Ureter (tissue), 1 donor: ENCODE measurements at regions not wholly inside any gene's neighbourhood (a gene's known extent, or its start where the extent isn't known, plus 50 kb on each side); places are given as distances from the start of the nearest gene placed in this dataset.
"Not testable (repeated sequence)": the region's sequence is repeated elsewhere in the genome, so short reads cannot be mapped to it uniquely, and the experiment has no call there.

Experiments used
- DNase-seq: peaks from one replicate; pipeline ENCODE4 v3.0.0-alpha.2; 2020; ENCODE audit warnings: low spot score
- donor health status: DM: yes; HTN: yes; CAD: no.

DNA sequence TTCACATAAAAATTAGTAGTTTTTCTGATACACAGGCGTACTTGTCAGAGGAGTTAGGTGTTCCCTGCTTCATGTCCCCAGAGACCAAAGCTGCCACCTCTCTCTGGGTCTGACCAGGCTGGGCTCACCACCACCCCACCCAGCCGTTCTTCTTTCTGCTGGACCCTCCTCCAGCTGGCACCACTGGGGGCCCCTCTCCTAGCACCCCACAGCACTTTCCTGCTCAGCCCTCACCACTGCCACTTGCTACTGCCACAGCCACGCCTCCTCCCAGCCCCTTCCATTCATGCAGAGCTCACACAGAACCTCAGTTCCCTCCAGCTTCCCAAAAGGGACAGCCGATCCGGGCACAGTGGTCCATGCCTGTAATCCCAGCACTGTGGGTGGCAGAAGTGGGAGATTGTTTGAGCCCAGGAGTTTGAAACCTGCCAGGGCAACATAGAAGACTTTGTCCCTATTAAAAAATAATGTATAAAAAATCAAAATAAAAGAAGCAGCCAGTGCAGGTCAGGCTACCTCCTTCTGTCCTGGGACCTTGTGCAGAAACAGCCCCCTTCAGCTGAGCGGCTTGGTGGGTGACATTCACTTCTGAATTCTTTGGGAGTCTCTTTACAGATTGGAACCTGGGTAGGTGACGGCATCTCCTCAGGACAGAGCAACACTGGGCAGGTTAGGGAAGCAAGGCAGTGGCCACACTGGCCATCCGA, 208.3 kb downstream of the TOMM20 start:
- DNase-seq = no peak

DNA sequence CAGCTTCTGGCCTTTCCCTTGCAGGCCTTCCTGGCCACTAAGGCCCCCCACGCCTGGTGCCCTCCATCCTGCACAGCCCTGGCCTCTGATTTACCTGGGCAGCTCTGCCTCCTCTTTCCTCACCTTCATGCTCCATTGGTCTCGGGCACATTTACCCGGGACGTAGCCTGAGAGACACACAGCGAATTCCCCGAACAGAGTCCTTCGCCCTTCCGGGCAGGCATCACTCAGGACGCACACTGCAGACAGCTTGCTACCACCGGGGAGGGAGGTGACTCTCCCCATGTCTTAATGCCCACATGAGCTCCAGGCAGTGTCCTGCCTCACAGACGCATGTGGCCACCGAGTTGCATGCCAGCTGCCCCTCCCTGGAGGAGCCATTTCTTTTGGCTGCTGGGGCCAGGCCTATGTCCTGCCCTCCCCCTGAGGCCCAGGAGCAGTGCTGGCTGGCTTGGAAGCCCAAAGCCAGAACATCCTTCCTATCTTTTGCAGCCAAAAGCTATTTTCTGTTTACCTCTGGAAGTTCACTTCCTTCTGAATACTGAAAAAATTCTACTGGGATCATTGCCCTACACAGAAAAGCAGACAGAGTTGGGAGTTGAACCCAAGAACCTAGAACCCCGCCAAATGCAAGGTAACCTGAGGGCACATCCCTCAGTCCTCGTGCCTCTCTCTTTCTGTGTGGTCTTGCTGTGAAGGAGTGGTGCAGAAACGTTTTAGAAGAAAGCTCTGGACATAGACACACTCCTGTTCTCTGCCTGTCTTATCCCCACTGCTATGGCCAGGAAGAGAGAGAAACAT, 209.5 kb downstream of the TOMM20 start:
- no peak for DNase-seq

DNA sequence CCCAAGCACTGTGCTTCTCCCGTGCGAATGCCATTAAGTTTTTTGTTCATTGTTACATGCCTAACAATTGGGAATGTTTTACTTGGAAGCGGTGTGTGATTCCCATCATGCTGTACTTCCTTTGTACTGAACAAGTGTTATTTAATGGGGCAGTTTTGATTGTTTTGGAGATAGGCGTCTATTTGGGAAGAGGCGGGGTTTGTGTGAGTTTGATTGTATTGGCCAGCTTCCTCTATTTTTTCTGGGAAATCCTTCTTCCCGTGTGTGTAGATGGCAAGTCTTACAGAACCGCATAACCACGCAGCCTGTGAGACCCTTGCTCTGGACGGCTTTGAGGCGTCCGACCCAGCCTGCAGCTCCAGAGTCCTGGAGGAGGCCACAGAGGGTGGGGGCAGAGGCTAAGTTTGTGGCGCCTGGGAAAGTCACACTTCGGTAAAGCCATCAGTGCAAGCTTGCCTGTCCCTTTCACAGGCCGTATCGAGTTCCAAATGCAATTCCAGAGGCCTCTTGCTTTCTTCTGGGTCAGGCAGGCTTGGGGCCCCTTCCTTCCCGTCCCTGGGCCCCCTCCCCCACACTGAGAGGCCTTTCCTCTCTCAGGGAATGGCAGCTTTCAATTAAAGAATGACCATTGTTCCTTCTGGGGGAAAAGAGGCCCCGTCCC, 210.3 kb downstream of the TOMM20 start:
- no peak for DNase-seq

DNA sequence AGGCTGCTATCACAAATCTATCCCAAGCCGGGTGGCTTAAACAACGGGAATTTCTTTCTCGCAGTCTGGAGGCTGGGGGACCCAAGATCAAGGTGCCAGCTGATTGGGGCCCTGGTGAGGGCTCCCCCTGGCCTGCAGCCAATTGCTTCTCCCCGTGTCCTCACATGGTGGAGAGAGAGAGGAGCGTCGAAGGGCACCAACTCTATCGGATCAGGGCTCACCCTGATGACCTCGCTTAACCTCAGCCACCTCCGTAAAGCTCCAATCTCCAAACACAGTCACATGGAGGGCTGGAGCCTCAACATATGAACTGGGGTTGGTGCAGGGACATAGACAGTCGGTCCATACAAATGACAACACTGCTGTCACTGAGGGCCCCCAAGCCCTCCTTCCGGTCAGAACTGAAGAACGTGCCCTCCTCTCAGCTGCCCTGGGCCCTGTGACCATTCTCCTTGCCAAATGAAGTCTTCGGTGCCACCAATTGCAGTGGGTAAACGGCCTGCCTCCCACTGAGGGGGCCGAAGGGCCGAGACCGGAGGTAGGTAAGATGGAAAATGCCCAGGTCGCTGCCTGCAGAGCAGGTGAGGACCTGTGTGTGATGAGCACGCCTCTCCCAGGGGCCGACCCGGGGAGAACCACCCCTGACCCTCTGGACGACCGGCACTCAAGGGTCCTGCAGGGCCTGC, 211.0 kb downstream of the TOMM20 start:
- no peak for DNase-seq

DNA sequence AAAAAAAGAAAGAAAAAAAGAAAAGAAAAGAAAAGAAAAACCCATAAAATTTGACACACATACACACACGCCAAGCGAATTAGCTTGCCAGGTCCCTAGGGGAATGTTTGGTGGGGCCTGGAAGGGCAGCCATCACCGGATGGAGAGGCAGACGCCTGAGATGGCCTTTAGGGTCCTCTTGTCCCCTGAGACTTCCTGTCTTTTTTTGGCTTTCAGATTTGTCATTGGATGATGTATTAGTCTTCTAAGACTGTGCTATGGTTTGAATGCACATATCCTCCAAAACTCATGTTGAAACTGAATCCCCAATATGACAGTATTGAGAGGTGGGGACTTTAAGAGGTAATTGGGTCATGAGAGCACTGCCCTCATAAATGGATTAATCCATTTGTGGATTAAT, 211.8 kb downstream of the TOMM20 start:
- DNase-seq = no peak

DNA sequence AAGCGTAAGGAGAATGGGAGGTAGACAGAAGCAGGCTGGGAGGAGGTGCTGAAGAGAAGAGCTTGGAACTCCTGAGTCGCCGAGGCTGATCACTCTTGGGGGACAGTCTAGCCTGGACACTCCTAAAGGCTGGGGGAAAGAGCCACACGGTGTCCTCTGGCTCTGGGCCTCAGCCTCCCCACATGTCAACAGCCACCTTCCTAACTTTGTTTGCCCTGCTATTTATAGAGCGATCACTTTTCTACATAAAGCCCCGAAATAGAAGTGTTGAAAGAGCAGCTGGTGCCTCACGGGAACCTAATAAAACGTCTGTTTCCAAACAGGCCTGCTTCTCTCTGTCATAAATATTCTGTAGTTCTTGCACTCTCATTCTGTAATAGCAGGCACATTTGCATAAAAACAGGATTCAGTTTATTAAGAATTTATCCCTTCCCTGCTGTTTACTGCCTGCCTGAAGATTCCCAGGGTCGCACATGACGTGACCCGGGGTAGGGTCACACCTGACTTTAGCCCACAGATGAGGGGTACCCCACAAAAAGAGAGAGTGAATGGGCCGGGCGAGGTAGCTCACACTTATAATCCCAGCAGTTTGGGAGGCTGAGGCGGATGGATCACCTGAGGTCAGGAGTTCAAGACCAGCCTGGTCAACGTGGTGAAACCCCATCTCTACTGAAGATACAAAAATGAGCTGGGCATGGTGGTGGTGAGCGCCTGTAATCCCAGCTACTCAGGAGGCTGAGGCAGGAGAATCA, 212.5 kb downstream of the TOMM20 start:
- DNase-seq = no peak

DNA sequence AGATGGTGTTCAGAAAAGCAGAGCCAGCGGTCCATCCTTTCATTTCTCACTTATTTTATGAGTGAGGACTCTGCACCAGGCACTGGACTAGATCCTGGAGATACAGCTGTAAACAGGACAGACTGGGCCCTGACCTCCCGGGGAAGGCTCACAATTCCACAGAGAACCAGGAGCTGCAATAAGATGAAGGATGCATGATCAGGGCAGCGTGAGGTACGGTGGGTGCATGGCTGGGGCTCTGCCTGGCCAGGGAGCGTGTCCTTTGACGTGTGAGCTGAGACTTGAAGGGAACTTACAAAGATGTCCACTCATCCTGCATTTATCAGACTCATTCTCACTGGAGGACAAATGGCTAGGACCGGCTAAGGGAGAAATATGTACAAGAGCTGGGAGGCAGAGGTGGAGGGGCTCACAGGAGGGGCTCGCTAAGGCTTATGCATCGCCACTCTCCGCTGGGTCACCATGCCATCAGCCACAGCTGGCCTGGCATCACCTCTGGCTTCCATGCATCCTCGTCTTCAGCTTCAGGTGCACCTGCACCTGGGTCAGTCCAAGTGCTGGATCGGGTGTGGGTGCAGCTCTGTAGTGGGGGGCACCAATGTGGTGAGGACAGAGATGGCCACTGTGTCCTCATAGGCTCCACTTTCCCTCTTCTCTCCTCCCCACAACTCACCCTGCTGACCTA, 213.9 kb downstream of the TOMM20 start:
- DNase-seq = no peak

DNA sequence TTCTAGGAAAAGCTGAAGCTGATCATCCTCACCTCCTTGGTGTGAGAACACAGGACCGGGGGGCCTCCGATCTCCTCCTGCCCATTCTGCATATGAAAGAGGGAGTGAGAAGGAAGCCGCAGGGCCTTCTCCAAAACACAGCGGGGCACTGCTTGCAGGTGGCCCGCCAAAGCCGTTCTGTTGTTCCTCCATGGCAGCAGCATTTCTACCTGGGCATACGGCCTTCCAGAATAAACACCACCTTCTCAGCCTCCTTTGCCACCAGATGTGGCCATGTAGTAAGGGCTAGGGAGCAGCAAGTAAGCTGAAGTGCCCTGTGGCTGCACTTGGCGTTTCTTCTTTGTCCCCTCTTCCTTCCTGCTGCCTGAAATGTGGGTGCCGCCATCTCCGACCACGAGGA, 214.9 kb downstream of the TOMM20 start:
- DNase-seq = no peak

DNA sequence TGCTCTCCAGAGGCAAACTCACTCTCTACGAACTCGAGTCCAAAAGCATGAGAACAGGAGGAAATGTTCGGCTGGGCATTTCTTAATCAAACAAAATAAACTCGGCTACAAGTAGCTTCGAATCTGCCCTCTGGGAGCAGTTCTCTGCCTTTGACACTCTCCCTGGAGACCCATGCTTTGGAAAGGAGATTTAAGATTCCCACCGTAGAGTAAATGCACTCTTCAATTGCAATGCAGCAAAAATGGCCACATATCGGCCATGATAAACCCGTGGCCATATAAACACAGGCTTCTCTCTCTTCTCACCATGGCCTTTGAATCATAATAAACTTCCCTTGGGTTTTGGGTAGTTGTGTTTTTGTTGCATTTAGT, 215.4 kb downstream of the TOMM20 start:
- DNase-seq = no peak

DNA sequence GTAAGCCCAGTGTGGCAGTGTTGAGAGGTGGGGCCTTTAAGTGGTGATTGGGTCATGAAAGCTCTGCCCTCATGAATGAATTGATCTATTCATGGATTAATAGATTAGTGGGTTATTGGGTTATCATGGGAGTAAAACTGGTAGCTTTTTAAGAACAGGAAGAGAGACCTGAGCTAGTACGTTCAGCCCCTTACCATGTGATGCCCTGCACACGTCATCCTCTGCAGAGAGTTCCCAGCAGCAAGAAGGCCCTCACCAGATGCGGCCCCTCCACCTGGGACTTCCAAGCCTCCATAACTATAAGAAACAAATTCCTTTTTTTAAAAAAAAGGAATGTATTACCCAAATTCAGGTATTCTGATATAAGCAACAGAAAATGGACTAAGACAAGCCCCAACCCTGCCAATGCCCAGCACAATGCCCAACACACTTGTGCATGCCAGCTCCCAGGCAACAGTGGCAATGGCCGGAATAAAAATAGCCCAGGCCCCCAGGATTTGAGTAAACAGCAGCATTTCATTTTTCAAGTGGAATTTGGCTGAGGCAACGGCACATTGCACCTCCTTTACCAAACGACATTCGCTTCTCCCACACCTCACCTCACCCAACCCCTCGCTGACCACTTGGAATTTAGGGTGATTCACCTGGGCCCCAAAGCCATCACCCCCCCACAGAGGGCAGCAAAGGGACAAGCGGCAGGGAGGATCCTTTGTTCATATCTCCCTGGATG, 215.9 kb downstream of the TOMM20 start:
- no peak for DNase-seq

DNA sequence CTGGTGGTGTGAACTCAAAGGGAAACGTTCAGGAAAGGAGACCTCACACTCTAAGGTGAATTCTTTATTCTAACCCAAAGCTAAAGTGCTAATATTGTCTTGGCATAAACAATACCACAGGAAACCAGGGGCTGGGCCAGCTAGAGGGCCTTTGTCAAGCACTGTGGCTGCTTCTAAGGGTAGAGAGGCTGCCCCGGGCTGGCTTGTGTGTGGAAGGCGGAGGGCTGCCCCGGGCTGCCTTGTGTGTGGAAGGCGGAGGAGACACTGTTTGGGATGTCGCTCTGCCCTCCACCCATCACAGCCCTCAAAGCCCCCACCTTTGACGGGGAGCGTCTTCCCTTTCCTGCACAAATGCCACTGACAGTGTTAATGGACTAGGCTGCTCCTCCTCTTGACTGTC, 216.8 kb downstream of the TOMM20 start:
- no peak for DNase-seq

DNA sequence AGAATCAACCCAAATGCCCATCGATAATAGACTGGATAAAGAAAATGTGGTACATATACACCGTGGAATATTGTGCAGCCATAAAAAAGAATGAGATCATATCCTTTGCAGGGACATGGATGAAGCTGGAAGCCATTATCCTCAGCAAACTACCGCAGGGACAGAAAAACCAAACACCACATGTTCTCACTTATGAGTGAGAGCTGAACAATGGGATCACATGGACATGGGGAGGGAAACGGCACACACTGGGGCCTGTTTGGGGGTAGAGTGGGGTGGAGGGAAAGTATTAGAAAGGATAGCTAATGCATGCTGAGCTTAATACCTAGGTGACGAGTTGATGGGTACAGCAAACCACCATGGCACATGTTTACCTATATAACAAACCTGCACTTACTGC, 217.5 kb downstream of the TOMM20 start:
- not testable (repeated sequence) for DNase-seq

DNA sequence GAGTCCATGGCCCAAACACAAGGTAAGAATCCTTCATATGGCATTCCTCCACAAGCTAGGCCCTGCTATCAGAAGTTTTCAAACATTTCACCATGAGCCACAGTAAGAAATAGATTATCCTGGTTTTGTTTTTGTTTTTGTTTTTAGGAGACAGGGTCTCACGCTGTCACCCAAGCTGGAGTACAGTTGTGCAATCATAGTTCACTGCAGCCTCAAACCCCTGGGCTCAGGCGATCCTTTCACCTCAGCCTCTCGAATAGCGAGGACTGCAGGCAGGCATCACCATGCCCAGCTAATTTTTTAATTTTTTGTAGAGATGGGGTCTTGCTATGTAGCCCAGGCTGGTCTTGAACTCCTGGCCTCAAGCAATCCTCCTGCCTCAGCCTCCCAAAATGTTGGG, 218.8 kb downstream of the TOMM20 start:
- DNase-seq = no peak

DNA sequence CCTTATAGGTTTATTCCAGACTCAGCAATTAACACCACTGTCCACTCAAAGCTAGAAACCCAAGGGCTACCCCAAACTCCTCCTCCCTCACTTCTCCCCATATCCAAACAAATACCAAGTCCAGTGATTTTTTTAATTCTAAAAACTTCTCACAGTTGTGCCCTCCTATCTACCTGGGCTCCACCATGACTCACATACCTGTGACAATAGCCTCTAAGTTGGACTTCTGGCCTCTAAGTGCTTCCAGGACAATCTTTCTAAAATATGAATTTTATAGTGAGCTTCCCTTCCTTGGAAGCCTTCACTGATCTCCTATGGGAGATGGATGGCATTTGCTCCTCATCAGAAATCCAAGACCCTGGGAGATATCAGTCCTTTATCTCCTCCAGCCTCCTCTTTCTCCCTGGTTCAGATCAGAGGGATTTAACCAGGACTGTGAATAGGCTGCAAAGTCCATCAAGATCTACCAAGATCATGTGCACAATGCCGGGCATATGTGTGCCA, 219.3 kb downstream of the TOMM20 start:
- DNase-seq = no peak

DNA sequence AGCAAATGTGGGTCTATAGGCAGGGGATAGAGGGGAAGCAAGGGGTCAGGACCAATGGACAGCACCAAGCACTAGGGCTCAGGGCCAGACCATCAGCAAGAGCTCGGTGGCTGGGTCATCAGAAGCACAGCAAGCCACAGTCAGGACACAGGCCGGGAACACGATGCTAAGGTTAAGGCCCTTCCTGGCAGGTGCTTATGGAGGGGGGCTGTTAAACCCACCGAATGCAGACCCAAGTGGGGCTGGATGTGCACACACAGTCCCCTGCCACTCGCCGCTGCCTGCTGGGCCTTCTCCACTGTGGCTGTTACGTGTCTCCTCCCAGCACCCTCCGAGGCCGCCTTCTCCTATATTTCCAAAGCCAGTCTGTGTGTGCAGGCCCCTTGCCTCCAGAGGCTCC, 220.1 kb downstream of the TOMM20 start:
- no peak for DNase-seq

DNA sequence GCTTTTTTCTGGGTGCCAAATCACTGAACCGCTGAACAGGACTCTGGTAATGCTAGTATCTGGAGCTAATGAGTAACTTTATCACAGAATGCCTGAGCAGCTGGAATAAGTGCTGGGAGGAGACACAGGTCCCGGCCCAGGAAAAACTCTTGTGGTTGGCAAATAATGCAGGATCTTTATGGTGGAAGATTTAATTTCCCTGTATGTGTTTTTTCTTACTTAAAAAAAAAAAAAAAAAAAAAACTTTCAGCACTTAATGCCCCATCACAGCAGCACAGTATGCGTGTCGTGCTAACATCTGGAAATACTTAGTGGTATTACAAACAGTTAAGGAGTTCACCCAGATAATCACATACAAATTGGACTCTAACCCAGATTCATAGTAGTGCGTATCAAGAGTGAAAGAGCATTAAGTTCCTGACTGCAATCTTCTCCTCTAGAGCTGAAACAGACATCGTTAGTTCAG, 220.7 kb downstream of the TOMM20 start:
- DNase-seq = no peak

DNA sequence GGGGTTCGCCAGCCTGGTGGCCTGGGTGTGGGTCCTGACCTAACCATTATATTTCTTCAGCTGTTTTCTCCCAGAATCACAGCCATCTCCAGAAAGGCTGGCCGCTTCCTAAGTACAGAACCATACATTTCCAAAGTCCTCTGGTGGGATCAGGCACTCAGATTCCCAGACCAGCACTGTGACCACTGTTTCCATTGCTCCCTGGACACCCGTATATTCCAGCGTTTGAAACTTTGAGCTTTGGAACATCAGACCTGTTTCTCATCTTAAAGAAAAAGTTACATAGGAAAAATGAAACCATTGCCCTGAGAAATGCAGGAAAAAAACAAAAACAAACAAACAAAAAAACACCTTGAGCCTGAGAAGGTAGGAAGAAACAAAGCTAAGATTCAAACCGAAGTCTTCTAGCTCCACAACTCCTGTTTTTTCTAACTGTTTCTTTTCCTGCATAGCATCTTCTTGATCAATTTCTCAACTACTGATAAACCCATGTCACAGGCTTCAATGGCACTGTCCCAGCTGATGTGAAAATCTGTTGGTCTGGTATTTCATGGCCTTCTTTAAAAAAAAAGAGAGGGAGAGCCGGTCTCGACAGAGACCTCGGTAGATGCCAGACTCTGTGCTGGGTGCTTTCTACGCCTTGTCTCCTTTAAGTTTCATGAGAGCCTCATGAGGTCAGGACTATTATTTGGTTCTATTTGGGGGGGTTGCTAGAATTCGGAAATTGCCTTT, 221.3 kb downstream of the TOMM20 start:
- no peak for DNase-seq

DNA sequence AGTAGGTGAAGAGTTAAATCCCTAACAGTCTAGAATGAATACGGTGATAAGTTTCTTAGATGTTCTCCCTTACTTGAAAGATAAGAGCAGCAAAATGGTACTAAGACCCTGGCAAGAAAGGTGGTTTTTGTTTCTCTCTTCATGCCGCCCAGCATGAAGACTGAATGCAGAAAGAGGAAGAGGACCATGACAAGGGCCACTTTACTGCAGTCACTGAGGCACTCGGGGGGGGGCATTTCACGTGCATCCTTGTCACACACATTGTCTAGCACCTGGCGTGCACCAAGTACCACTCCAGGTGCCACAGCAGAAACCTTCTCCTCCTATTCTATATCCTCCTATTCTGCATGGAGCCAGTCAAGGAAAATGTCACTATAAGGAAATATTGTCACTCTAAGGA, 222.0 kb downstream of the TOMM20 start:
- DNase-seq = no peak

DNA sequence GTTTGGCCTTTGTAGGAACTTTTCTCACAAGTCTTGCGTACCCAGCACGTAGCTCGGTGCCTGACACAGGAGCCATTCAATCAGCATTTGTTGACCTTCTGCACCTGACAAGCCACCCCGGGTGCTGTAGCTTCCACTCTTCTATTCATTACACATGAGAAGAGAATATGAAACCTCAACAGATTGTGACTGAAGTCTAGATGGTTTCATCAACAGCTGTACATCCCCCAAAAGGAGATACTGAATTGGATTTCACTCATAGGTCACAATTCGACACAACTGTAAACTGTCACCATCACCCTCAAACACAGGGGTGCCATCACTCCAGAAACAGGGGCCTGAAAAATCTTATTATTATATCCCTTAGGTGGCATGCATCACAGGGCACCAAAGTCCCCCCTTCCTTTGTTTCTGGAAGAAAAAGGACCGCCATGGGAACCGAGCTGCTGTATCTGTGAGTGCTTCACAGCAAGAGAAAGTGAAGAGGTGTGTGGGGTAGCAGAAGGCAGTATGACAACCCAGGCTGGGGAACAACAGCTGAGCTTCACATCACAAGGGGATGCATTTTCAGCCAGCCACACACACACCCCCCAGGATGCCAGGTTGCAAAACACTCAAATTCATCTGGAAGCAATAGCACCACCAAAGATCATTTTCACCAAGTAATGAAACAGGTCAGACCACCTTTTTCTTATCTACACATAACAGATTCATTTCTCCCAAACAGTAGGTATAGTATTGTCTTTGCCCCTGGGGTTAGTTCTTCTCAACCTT, 225.7 kb downstream of the TOMM20 start:
- no peak for DNase-seq
